HCT116 (cell line): ENCODE measurements at regions not wholly inside any gene's neighbourhood (a gene's known extent, or its start where the extent isn't known, plus 50 kb on each side); places are given as distances from the start of the nearest gene placed in this dataset.

Source experiments
- ATAC-seq: fragments of 200-7000 bp; cut with Tn5 transposase; 2 replicates; pipeline ENCODE4 v1.9.1; 2020; ENCODE audit warnings: mild to moderate bottlenecking, moderate library complexity
- BruUV-seq: library from RNA; stranded (reverse); fragments of 400-500 nt; replicated peaks from 2 replicates; lab custom pipeline; 2021; lab: Mats Ljungman, UMichigan
- CTCF ChIA-PET: fragments of 300-600 bp; sonication (Branson Sonifier 250); formaldehyde crosslinking; loops from one replicate; lab custom pipeline; 2021; ENCODE audit warnings: antibody characterized with exemption; lab: Charles Lee
- POLR2A ChIA-PET: fragments of 300-600, 350-600 bp; sonication (Branson Sonifier 250); formaldehyde crosslinking; loops from one replicate; lab custom pipeline; 2021; ENCODE audit warnings: antibody characterized with exemption; lab: Charles Lee
- RAD21 ChIA-PET, 2 experiments: fragments of 300-600 bp; sonication (Branson Sonifier 250); formaldehyde crosslinking; loops; one replicate each; lab custom pipeline; 2023; ENCODE audit warnings: low total read pairs in 2 of 2; ENCODE audit not compliant: uncharacterized antibody in 2 of 2, unreplicated experiment in 2 of 2, low non-redundant PET in 1 of 2; lab: Charles Lee
- DNase-seq: peaks from one replicate; pipeline ENCODE4 v3.0.0-alpha.2; 2010; ENCODE audit warnings: low read depth, low spot score
- H2AFZ ChIP-seq: fragments of 200-600 bp; shearing (Covaris generic), sonication (generic); 2 replicates; pipeline ENCODE4 v1.6.1; 2017; ENCODE audit warnings: low read depth, mixed run types, mixed read lengths, antibody characterized with exemption, low read length; ENCODE audit not compliant: poor library complexity, severe bottlenecking
- H3K27ac ChIP-seq: 2 replicates; pipeline ENCODE4 v1.5.1; 2012; ENCODE audit warnings: low read depth, low read length
- H3K27me3 ChIP-seq: fragments of 200-600 bp; sonication (generic); 2 replicates; pipeline ENCODE4 v1.6.1; 2016; ENCODE audit warnings: mixed run types, low read length, mixed read lengths; ENCODE audit not compliant: insufficient read depth
- H3K36me3 ChIP-seq, 2 experiments: fragments of 200-500 bp in 1 of 2; fragments of 200-600 bp in 1 of 2; sonication (Bioruptor generic) in 1 of 2; sonication (generic) in 1 of 2; 2 replicates each; pipeline versions ENCODE4 v1.5.1 to v1.6.1; 2014 to 2016; ENCODE audit warnings: low read length in 2 of 2, inconsistent platforms in 1 of 2, mixed read lengths in 1 of 2, mixed run types in 1 of 2; ENCODE audit not compliant: insufficient read depth in 2 of 2, control insufficient read depth in 1 of 2
- H3K4me1 ChIP-seq, 2 experiments: fragments of 200-600 bp in 1 of 2; sonication (generic) in 1 of 2; 2 replicates each; pipeline versions ENCODE4 v1.5.1 to v1.6.1; 2012 to 2017; ENCODE audit warnings: low read length in 2 of 2, inconsistent platforms in 1 of 2, mild to moderate bottlenecking in 1 of 2, mixed read lengths in 1 of 2, mixed run types in 1 of 2, moderate library complexity in 1 of 2; ENCODE audit not compliant: insufficient read depth in 2 of 2, control insufficient read depth in 1 of 2
- H3K4me2 ChIP-seq: fragments of 200-600 bp; sonication (generic); 2 replicates; pipeline ENCODE4 v1.6.1; 2017; ENCODE audit warnings: mixed run types, low read length, mixed read lengths
- H3K4me3 ChIP-seq, 2 experiments: fragments of 200-600 bp in 1 of 2; sonication (generic) in 1 of 2; replicated peaks in 1 of 2; 2 replicates each; pipeline ENCODE4 v1.5.1; 2011 to 2016; ENCODE audit warnings: low read length in 2 of 2, control low read depth in 1 of 2, low read depth in 1 of 2, mild to moderate bottlenecking in 1 of 2, mixed read lengths in 1 of 2, mixed run types in 1 of 2
- H3K79me2 ChIP-seq: fragments of 200-600 bp; sonication (generic); 2 replicates; pipeline ENCODE4 v1.6.1; 2017; ENCODE audit warnings: mild to moderate bottlenecking, mixed run types, low read length, moderate library complexity, mixed read lengths; ENCODE audit not compliant: insufficient read depth
- H3K9ac ChIP-seq: fragments of 200-600 bp; sonication (generic); 2 replicates; pipeline ENCODE4 v1.6.1; 2016; ENCODE audit warnings: low read length, mixed read lengths
- H3K9me2 ChIP-seq: fragments of 200-600 bp; sonication (generic), shearing (Covaris generic); 2 replicates; pipeline ENCODE4 v1.6.1; 2017; ENCODE audit warnings: mixed run types, mild to moderate bottlenecking, moderate library complexity; ENCODE audit not compliant: insufficient read depth
- H3K9me3 ChIP-seq, 2 experiments: fragments of 200-500 bp in 1 of 2; fragments of 200-600 bp in 1 of 2; sonication (Bioruptor generic) in 1 of 2; sonication (generic) in 1 of 2; 2 replicates each; pipeline ENCODE4 v1.6.1; 2014 to 2017; ENCODE audit warnings: low read length in 2 of 2, mixed read lengths in 2 of 2, inconsistent platforms in 1 of 2, low read depth in 1 of 2, mild to moderate bottlenecking in 1 of 2, mixed run types in 1 of 2, moderate library complexity in 1 of 2; ENCODE audit not compliant: control insufficient read depth in 1 of 2, insufficient read depth in 1 of 2
- H4K20me1 ChIP-seq: fragments of 200-600 bp; sonication (generic), shearing (Covaris generic); 2 replicates; pipeline ENCODE4 v1.6.1; 2017; ENCODE audit warnings: mixed run types, mild to moderate bottlenecking, moderate library complexity; ENCODE audit not compliant: insufficient read depth
- CEBPB ChIP-seq: IDR thresholded peaks from 2 replicates; pipeline ENCODE4 v1.6.1; 2012; ENCODE audit warnings: low read depth
- EGR1 ChIP-seq: IDR thresholded peaks from 2 replicates; pipeline ENCODE4 v1.6.1; 2012; ENCODE audit warnings: low read depth
- ELF1 ChIP-seq: IDR thresholded peaks from 2 replicates; pipeline ENCODE4 v1.6.1; 2012; ENCODE audit warnings: low read depth, borderline replicate concordance
- EZH2 ChIP-seq: fragments of 200-600 bp; sonication (generic); IDR thresholded peaks from 2 replicates; pipeline ENCODE4 v1.6.1; 2017; ENCODE audit warnings: antibody characterized with exemption, mixed run types
- EZH2phosphoT487 ChIP-seq: fragments of 200-600 bp; IDR thresholded peaks from 2 replicates; pipeline ENCODE4 v1.6.1; 2018; ENCODE audit warnings: antibody characterized with exemption, borderline replicate concordance
- POLR2AphosphoS5 ChIP-seq: IDR thresholded peaks from 2 replicates; pipeline ENCODE4 v1.6.1; 2011; ENCODE audit warnings: mild to moderate bottlenecking, low read depth, low read length, moderate library complexity
- REST ChIP-seq: IDR thresholded peaks from 2 replicates; pipeline ENCODE4 v1.6.1; 2012; ENCODE audit warnings: low read depth
- SP1 ChIP-seq: IDR thresholded peaks from 2 replicates; pipeline ENCODE4 v1.6.1; 2012; ENCODE audit warnings: low read depth
- SRF ChIP-seq: IDR thresholded peaks from 2 replicates; pipeline ENCODE4 v1.6.1; 2012; ENCODE audit warnings: low read depth
- YY1 ChIP-seq: IDR thresholded peaks from 2 replicates; pipeline ENCODE4 v1.6.1; 2011; ENCODE audit warnings: low read length, low read depth, moderate library complexity, mild to moderate bottlenecking; ENCODE audit not compliant: insufficient replicate concordance; ENCODE audit errors: extremely low read depth
- ZBTB33 ChIP-seq: IDR thresholded peaks from 2 replicates; pipeline ENCODE4 v1.6.1; 2011; ENCODE audit warnings: mild to moderate bottlenecking, low read length, moderate library complexity; ENCODE audit not compliant: insufficient replicate concordance; ENCODE audit errors: extremely low read depth
- intact Hi-C: fragments of 100-400 bp; cut with micrococcal nuclease; formaldehyde crosslinking; loops from 2 replicates; pipeline ENCODE4 v1.10.0; 2022

GRCh38 chr2:19250906-19251305 is 107.5 kb downstream of the OSR1 start:
- DNase-seq: no peak
- Histone ChIP-seq H3K4me1 (peaks cover 0 to 6% of the 10 kb centered on the region in 2 experiments; a peak in 1 of 4 replicates), H2AFZ (no peak overlapping the region), H3K9ac (no peak overlapping the region), H3K9me3 (no peaks in the 10 kb centered on the region), H3K79me2 (no peaks in the 10 kb centered on the region), H3K27ac (no peak overlapping the region), H3K4me3 (no peak overlapping the region), H3K27me3 (no peaks in the 10 kb centered on the region), H4K20me1 (no peaks in the 10 kb centered on the region), H3K36me3 (no peaks in the 10 kb centered on the region), H3K4me2 (no peak overlapping the region), H3K9me2 (no peaks in the 10 kb centered on the region)
- TF ChIP-seq EZH2 (no peak), SP1 (no peak), REST (no peak), POLR2AphosphoS5 (no peak), EGR1 (no peak), ZBTB33 (no peak), ELF1 (no peak), SRF (no peak), YY1 (no peak), EZH2phosphoT487 (no peak), CEBPB (no peak)
- intact Hi-C loops: no loop called here
- BruUV-seq: no TSS peak
- no peak for ATAC-seq
- POLR2A ChIA-PET: no interaction called here
- RAD21 ChIA-PET: no interaction called here
- CTCF ChIA-PET: no interaction called here
